H1 (cell line): ENCODE measurements at regions not wholly inside any gene's neighbourhood (a gene's known extent, or its start where the extent isn't known, plus 50 kb on each side); places are given as distances from the start of the nearest gene placed in this dataset.

Source experiments
- ATF3 ChIP-seq: IDR thresholded peaks from 2 replicates; pipeline ENCODE4 v1.6.1; 2011; ENCODE audit warnings: low read depth, mild to moderate bottlenecking, low read length; ENCODE audit not compliant: insufficient read depth
- FOSL1 ChIP-seq: IDR thresholded peaks from 2 replicates; pipeline ENCODE4 v1.6.1; 2011; ENCODE audit warnings: mild to moderate bottlenecking, low read depth, low read length, moderate library complexity; ENCODE audit not compliant: insufficient read depth
- POLR2A ChIP-seq, 2 experiments: IDR thresholded peaks; 1 replicate in 1 of 2; 2 replicates in 1 of 2; pipeline ENCODE4 v1.6.1; 2011; ENCODE audit warnings: low read depth in 2 of 2, low read length in 2 of 2, mild to moderate bottlenecking in 2 of 2; ENCODE audit errors: control extremely low read depth in 1 of 2
- POLR2AphosphoS5 ChIP-seq: IDR thresholded peaks from 2 replicates; pipeline ENCODE4 v1.6.1; 2011; ENCODE audit warnings: low read depth, low read length
- RFX5 ChIP-seq: IDR thresholded peaks from 2 replicates; pipeline ENCODE4 v1.6.1; 2011; ENCODE audit warnings: low read depth, low read length, improper control_type of control experiment, borderline replicate concordance
- SIN3A ChIP-seq, 2 experiments: IDR thresholded peaks in 1 of 2; conservative IDR thresholded peaks in 1 of 2; 2 replicates each; pipeline ENCODE4 v1.6.1; 2011 to 2012; ENCODE audit warnings: low read length in 2 of 2, improper control_type of control experiment in 1 of 2, low read depth in 1 of 2, mild to moderate bottlenecking in 1 of 2
- USF2 ChIP-seq: IDR thresholded peaks from 2 replicates; pipeline ENCODE4 v1.6.1; 2011; ENCODE audit warnings: low read length, improper control_type of control experiment
- ZNF274 ChIP-seq: IDR thresholded peaks from 2 replicates; pipeline ENCODE4 v1.7.0; 2012; ENCODE audit warnings: low read length, borderline replicate concordance; ENCODE audit errors: extremely low read depth
- TF ChIP-seq, protein P1 (sequence below), 3 experiments: IDR thresholded peaks; 1 replicate in 2 of 3; 2 replicates in 1 of 3; pipeline versions ENCODE4 v1.5.1 to v1.6.1; 2011; ENCODE audit warnings: low read length in 3 of 3, mild to moderate bottlenecking in 3 of 3, inconsistent platforms in 2 of 3, low read depth in 1 of 3, moderate library complexity in 1 of 3; ENCODE audit not compliant: insufficient read depth in 1 of 3; ENCODE audit errors: control extremely low read depth in 1 of 3

DNA sequence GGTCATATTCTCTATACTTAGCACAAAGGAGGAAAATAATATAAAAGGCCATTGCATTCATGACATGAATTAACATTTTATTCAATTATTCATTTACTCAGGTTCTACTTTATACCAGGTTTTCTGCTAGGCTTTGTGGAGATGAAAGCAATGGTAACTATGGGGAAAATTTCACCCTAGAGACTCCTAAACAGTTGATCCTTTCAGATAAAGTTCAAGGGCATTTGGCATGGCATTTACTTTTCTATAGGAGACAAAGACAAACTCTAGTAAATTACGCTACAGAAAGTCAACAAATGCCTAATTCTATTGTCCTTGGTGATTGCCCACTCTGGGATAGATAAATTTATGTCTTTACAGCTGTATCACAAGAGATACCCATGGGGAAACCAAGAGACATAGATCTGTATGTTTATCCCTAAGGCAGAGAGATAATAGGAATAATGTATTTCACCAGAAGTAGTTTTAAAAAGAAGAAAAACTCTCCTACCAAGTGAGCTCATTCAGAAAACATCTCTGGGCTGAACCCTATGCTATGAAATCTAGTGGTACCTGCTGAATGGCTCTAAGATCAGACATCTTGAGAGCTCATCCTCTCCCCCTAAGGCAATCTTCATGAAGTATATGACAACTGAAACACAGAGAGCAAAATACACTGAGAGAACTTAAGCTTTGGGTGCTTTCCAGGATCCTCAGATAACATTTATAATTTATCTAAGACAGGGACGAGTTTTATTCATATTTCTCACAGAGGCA is 316.7 kb downstream of the ANTXR2 start:
- TF ChIP-seq SIN3A (conservative IDR thresholded peaks at IDR 0.05 in 1 of 2, IDR thresholded peaks at IDR 0.05 in 1 of 2; ENCODE audit: low read depth in 1 of 2, low read length in 2 of 2) (no peak), FOSL1 (no peak), POLR2A (IDR thresholded peaks at IDR 0.05; ENCODE audit: control extremely low read depth in 1 of 2, low read depth in 2 of 2, low read length in 2 of 2) (no peak), ATF3 (no peak), ZNF274 (no peak), USF2 (no peak), POLR2AphosphoS5 (no peak), RFX5 (no peak)
- TF ChIP-seq, protein P1, sequence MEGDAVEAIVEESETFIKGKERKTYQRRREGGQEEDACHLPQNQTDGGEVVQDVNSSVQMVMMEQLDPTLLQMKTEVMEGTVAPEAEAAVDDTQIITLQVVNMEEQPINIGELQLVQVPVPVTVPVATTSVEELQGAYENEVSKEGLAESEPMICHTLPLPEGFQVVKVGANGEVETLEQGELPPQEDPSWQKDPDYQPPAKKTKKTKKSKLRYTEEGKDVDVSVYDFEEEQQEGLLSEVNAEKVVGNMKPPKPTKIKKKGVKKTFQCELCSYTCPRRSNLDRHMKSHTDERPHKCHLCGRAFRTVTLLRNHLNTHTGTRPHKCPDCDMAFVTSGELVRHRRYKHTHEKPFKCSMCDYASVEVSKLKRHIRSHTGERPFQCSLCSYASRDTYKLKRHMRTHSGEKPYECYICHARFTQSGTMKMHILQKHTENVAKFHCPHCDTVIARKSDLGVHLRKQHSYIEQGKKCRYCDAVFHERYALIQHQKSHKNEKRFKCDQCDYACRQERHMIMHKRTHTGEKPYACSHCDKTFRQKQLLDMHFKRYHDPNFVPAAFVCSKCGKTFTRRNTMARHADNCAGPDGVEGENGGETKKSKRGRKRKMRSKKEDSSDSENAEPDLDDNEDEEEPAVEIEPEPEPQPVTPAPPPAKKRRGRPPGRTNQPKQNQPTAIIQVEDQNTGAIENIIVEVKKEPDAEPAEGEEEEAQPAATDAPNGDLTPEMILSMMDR (IDR thresholded peaks at IDR 0.05; ENCODE audit: control extremely low read depth in 1 of 3, insufficient read depth in 1 of 3, low read depth in 1 of 3, low read length in 3 of 3), result no peak
